GM21717 (cell line): ENCODE measurements at regions not wholly inside any gene's neighbourhood (a gene's known extent, or its start where the extent isn't known, plus 50 kb on each side); places are given as distances from the start of the nearest gene placed in this dataset.

Source experiments
- ATAC-seq: cut with Tn5 transposase; IDR thresholded peaks from one replicate; pipeline ENCODE4 v1.9.1; 2021; ENCODE audit warnings: mild to moderate bottlenecking, moderate library complexity; ENCODE audit not compliant: unreplicated experiment

DNA sequence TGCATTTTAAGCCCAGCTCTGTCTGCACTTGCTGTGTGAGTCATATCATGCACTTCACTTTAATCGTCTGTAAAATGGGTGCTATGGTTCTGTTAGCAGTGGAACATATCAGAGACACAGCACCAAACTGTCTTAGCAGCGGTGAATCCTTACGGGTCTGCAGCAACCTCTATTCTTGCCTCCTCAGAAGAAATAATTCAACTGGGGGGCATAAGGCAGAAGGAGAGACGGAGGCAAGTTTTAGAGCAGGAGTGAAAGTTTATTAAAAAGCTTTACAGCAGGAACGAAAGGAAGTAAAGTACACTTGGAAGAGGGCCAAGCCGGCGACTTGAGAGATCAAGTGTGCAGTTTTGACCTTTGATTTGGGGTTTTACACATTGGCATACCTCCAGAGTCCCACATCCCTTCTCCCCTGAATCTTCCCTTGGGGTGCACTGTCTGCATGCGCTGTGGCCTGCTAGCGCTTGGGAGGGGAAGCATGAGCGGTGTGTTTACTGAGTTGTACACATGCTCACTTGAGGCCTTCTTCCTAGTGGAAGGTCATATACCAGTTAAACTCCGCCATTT is 109.8 kb downstream of the DDX1 start:
- no peak for ATAC-seq

DNA sequence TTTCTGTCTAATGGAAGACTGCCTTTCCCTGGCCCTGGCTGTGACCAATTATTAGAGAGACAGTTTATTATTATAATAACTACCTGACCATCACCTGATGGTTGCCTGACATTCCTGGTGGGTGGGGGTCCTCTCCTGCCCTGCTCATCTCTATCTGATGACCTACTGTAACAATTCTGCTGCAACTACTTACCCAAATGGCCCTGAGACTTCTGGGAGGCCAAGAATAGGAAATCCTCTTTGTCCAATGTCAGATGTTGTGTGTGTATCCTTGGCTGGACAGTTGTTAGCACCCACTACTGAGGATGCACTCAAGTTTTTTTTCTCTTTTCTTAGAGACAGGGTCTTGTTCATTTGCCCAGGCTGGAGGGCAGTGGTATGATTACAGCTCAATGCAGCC is 110.3 kb downstream of the DDX1 start:
- no peak for ATAC-seq

DNA sequence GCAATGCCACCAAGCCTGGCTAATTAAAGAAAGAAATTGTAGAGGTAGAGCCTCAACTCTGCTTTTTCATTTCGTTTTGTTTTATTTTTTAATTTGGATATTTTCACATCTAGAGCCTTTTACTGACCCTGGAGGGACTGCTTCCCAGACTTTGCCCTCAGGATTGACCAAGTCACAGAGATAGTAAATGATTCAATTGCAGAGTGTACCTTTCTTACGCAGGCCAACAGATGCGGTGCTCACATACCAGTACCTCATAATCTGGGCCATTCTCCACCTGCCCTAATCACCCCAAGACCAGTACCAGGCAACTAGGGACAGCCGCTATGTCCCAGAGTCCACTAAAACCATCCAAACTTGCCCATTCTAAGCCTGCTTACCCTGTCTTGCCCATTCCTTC is 110.8 kb downstream of the DDX1 start:
- ATAC-seq = no peak

DNA sequence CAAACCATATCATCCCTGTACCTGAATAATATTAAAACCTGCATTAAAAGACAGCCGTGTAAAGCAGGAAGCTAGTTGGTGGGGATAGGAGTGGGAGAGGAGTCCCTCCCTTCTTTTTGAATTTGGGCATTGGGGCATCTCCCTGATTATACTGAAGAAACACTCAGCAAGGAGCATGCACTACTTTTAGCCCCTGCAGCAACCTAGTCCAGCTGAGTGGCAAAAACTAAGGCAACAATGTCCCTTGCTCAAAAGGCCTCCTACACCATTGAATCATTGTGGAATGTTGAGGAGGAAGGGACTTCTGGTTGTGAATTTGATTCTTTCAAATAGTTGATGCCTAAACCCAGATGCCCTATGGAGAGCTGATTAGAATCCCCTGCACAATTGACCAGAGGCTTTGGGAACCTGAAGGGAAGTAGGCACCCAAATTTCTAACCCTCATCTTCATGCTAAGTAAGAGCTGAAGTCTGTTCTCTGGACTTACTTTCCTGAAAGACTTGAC is 111.7 kb downstream of the DDX1 start:
- ATAC-seq = no peak

DNA sequence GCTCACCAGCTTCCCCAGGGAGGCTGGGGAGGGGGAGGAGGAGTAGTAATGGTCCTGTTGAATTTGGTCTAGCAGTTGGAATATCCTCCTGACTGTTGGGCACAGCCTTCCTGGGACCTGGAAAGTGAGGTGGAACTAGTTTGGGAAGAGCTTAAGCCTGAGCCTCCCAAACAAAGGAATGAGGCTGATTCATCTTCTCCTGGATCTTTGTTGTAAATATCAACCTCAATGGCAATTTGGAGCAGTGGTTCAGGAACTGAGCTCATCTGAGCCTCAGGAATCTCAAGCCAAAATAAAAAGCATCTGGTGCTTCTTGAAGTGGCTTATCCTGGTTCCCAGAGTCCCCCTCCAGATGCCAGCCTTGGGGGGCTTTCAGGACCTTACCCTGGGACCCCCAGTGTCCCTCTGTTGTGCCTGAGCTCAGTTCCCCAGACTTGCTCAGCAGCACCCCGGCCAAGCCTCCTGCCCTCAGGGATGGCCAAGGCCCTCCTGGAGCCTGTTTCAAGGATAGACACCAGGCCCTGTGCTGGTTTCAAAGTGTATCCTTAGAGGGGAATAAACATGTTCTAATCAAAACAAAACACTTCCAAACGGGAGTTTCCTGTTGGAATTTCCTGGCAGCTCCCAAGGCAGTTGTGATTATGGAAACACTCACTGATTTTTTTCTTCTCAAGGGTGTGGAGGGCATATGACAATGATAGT is 112.6 kb downstream of the DDX1 start:
- ATAC-seq = no peak

DNA sequence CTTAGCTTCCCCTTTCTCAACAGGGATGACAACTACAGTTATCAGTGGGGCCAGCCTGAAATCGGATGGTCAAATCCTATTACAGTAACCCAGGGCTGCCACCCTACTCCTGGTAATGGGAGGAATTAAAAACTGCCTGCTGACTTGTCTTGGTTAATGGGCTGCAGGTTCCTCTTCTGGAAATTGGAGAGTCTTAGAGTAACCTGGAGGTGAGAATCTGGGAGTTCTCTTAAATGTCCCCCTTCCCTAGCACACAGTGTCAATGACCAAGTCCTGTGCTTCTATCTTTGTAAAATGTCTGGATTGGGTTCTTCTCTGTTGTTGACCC is 113.1 kb downstream of the DDX1 start:
- ATAC-seq = no peak

DNA sequence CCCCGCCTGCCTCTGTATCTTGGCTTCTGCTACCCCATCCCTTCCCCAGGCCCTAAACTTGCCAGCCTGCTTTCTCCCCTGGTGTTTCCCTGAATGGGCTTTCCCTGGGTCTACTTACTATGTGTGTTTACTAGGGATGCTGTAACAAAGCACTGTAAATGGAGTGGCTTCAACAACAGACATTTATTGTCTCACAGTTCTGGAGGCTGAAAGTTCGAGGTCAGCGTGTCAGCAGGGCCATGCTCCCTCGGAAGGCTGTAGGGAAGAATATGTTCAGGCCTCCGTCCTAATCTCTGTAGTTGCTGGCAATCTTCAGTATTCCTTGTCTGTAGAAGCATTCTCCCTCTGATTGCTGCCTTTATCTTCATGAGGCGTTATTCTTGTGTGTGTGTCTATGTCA is 113.6 kb downstream of the DDX1 start:
- ATAC-seq = no peak

DNA sequence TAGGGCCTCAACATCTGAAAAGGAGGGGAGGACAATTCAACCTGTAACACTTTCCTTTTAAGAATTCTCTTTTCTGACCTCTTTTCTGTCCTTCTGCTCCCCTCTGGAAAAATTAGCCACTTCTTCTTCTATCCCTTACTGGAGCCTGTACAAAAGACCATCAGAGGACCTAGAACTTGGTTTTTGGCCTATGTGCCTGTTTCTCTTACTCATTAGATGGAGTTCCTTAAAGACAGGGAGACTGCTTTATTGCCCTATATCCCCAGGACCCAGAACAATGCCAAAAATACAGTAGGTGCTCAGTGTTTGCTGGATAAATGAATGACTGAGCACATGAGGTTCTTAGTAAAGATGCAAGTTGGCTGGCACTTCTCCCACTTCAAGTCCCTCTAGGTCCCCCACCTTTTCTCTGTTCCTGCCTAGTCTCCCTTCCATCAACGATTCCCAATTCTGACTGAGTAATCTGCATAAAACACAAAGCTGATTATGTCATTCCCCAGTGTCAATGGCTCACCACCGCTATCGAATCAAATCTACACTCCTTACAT is 114.2 kb downstream of the DDX1 start:
- ATAC-seq = no peak

DNA sequence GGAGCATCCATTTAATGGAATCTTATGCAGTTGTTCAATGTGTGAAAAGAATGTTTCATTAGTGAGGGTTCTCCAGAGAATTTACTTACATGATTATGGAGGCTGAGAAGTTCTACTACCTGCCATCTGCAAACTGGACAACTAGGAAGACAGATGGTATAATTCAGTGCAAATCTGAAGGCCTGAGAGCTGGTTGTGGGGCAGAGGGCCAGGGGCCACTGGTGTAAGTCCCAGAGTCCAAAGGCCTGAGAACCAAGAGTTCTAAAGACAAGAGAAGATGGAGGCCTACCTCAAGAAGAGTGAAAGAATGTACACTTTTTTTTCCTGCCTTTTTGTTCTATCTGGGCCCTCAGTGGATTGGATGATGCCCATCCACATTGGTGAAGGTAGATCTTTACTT is 114.8 kb downstream of the DDX1 start:
- no peak for ATAC-seq

DNA sequence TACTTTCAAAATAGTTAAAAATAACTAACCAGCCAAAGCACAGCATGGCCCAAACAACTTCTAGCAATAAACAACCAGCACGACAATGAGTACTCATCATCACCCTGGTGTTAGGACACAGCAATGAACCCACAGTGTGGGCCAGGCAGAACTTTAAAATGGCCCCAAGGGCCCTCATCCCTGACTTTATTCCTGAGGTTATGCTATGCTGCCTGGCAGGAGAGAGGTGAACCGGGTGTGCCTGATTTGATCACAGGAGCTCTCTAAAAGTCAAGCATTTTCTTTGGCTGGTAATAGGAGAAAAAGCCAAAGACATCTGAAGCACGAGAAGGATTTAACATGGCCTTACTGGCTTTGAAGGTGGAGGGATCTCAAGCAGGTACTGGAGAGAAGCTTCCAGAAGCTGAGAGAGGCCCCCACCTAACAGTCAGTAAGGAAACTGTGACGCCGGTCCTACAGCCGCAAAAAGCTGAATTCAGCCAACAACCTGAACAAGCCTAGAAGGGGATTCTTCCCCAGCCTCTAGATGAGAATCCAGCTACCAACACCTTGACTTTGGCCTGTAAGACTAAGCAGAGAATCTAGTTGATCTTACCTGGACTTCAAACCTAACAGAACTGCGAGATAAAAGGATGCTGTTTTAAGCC is 115.4 kb downstream of the DDX1 start:
- ATAC-seq = no peak

DNA sequence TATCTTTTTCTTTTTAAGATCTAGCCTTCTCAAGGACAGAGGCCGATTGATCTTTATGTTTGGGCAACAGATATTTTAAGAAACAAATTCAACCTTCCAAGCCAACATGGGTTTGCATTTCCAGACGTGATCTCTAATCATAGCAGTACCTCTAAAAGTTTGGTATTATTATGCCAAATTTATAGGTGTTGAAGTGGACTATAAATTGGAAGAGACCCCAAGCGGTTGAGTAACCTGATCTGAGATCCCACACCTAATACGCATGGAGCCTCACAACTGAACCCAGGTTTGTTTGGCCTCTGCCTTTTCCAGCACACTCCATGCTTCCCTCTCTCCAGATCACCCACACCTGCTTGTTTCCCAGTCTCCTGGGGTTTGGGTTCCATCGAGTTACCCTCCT is 116.5 kb downstream of the DDX1 start:
- no peak for ATAC-seq

DNA sequence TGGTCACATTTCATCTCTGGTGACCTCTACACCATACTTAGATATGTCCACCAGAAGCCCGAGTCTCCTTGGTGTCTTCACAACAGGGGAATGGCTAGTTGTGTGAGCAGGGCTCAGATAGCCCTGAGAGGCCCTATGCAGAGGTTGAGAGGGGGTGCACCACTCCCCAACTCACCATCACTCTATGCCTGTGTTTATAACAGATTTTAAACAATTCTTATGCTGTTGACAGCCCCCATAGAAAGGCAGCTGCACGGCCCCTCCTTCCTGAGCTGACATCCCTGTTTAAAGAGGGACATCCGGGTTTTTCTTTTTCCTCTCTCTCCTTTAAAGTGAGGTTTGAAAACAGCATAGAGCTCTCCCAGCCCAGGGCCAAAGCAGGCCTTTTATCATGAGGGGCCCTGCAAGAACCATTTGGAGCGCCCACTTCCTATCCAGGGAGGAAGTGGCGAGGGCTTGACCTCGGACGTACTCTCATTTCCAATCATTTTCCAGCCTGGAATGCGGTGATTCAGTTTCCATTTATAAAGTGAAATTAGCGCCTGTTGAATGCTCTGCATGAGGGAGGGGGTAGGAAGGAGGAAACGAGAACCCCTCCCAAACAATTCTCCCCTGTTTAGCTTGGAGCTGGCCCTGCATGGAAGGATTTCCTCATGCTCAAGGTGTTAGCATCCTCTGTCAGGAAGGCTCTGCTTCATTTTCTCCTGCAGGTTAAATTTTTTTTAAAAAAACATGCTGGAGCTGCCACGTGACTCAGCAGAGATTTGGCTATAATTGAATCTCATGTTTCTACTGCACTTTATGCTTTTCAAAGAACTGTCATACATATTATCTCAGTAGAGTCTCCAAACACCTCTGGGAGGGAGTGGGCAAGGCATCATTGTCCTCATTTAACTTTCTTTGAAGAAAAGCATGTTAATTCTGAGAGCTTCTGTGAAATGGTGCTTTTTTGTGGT is 117.5 kb downstream of the DDX1 start:
- ATAC-seq = no peak

DNA sequence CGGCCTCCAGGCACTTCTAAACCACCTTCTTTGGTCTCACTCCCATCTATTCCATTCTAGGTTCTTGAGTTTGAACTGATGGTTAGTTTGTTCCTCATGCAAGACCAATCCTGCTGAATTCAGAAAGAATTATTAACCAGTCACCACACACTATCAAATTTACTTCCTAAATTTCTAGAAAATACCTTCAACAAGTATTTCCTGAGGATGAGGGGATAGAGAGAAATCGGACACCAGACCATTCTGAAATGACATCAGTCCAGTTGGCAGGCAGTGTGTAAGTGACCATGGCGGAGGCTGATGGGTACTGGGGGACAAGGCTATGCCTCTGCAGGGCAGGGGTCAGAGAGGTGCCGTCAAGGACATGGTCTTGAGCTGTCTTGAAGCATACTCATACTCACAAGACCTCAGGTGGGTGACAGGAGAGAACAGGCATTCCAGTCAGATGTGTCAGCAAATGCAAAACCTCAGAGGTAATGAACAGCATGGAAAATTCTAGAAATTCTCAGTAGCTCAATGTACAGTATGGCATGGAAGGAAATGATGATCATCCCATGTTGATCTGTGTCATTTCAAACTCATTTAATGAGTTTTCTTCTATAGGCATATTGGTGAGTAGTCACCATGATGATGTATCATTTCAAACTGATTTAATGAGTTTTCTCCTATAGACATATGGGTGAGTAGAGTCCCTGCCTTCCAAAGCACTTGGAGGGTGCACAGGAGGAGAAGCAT is 119.6 kb downstream of the DDX1 start:
- ATAC-seq = no peak

DNA sequence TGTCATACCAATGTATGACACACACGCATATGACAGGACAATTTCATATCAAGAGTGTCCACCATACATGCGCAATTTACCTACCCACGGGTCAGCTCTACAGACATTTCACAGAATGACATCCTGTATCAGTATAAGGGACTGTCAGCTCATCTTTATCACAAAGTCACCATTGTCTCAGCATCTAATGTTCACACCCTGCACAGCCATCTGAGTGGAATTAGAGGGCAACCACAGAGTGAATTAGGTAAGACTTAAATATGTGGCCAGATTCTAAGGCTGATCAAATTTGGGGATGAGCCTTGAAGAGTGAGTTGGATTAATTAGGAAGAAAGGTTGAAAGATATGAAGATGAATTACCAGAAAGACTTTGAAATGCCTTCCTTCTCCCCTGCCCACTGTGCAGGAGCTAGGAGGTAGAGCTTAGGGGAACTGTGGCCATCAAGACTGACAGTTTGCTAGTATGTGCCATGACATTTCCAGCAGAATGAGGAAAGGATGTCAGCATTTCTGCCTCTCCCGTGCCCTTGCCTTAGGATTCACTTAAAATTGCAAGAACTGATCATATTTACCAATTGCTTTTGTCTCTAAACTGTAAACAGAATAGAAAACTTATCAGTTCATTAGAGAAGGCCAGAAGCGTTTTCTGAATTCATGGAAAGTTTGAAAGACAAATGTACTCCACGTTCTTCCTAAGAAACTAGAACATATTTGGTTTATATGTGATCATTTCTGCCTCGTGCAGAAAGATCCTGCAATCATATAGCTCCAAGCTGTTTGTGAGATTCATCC is 121.1 kb downstream of the DDX1 start:
- no peak for ATAC-seq

DNA sequence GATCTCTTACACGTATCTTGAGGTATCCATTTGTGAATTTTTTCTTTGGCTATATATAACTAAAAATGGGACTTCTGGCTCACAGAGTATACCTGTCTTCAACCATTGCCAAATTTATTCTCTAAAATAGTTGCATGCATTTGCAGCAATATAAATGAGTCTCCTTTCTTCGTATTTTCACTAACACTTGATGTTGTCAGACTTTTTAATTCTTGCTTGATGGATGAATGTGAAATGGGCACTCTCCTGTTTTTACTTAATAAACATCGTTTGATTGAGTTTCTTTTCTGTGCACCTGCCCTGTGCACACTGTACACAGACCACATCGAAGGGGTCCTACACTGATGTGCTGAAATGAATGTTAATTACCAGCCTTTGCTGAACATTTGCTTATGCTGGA is 121.8 kb downstream of the DDX1 start:
- ATAC-seq = no peak

DNA sequence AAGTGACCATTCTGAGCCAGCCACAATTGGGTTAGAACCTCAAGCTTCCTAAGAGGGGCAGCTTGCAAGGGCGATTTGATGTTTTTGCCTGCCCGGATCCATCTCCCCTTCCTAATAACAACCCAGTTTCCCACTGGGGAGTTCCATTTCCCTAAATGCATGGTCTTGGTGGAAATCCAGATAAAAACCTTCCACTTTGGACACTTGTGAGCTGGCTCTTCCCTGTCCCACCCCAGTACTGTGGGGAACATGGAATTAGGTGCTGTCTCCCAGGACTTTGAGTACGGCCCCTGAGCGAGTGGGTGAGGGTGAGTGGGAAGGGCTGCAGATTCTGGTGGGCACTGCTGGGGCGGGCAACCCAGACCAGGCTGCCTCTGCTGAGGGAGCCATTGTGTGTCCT is 122.3 kb downstream of the DDX1 start:
- no peak for ATAC-seq

DNA sequence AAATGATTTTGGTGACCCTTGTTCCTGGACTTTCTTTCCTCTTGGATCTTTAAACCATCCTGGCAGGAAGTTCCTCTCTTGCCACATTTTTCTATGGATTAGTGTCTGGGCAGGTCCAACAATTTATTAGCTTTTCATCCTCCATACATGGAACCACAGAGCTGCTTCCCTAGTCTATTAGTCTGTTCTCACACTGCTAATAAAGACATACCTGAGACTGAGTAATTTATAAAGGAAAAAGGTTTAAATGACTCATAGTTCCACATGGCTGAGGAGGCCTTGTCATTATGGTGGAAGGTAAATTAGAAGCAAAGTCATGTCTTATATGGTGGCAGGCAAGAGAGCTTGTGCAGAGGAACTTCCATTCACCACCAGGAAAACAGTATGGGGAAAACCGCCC is 122.9 kb downstream of the DDX1 start:
- ATAC-seq = no peak

DNA sequence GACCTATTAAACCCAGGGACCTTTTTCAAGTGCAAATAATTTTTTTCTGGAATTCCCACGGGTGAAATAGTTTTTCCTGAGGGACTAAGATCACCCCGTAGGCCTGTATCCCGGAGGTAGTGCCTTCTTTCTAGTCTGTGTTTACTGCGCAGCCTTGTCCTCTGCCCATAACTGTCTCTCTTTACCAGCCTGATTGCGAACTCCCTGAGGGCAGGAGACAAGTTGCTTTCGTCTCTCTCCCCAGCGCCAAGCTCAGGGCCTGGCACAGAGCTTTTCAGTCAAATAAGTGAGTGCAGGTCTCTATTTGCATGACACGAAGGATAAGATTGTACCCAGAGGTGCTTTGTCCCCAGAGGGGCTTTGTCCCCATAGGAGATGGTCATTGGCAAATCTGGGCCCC is 123.9 kb downstream of the DDX1 start:
- ATAC-seq = no peak

DNA sequence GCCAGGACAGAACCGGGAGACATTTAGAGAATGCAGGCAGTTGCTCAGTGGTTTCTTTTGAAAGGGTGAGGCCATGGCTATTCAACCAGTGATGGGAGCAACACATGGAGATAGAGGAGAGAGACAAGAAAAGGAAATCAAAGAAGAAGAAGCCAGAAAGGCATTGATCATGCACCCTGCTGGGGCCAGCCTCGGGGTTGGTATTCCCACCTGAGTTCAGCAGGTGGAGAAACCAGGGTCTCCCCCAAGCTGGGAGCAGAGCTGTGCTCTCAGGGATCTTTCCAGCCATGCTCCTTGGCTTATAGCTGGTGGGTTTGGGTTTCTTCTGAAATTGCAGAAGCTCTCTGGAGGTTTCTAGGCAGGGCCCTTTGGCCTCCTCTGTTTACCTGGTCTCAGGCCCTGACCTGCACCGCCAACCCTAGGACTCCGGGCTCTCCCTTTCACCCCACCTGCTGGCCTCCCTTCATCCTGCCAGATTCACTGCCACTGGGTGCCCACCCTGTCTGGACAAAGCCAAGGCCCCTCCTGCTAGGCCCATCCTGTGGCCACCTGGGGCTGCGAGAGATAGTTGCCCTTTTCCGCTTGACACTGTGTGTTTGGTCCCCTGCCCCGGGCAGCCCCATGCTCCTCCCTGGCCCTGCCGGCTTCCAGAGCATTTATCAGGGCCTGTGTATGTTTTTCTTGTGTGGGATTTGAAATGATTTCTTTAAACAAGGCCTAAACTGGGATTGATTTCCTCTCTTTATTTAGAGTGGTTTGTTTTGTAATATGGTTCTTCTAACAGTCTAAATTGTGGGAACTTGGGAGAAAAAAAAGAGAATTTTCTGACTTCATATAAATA is 126.7 kb downstream of the DDX1 start:
- no peak for ATAC-seq
